ENCODE measurements at regions not wholly inside any gene's neighbourhood (a gene's known extent, or its start where the extent isn't known, plus 50 kb on each side); places are given as distances from the start of the nearest gene placed in this dataset.
"Not testable (repeated sequence)": the region's sequence is repeated elsewhere in the genome, so short reads cannot be mapped to it uniquely, and the experiment has no call there.

- DNase-seq (ENCODE audit: low spot score), result no peak
Measured at GRCh38 chr14:101282418-101282817, 278.9 kb upstream of the DIO3 start.

- DNase-seq (ENCODE audit: low spot score), result no peak
Measured at GRCh38 chr14:101284711-101285110, 276.6 kb upstream of the DIO3 start.

- DNase-seq (ENCODE audit: low spot score), result no peak
Measured at GRCh38 chr14:101286271-101287018, 274.9 kb upstream of the DIO3 start.

GRCh38 chr14:101288436-101289229 lies 272.7 kb upstream of the DIO3 start:
- DNase-seq (ENCODE audit: low spot score), result no peak

- DNase-seq (ENCODE audit: low spot score), result no peak
Measured at GRCh38 chr14:101289230-101289690, 272.0 kb upstream of the DIO3 start.

- DNase-seq (ENCODE audit: low spot score), result no peak
Measured at GRCh38 chr14:101289911-101290310, 271.4 kb upstream of the DIO3 start.

- DNase-seq (ENCODE audit: low spot score), result no peak
Measured at GRCh38 chr14:101290611-101291010, 270.7 kb upstream of the DIO3 start.

GRCh38 chr14:101291390-101291789 lies 269.9 kb upstream of the DIO3 start:
- no peak for DNase-seq (ENCODE audit: low spot score)

GRCh38 chr14:101292448-101292847 lies 268.8 kb upstream of the DIO3 start:
- no peak for DNase-seq (ENCODE audit: low spot score)

- no peak for DNase-seq (ENCODE audit: low spot score)
Measured at GRCh38 chr14:101293605-101294004, 267.7 kb upstream of the DIO3 start.

GRCh38 chr14:101294136-101294535 lies 267.2 kb upstream of the DIO3 start:
- no peak for DNase-seq (ENCODE audit: low spot score)

GRCh38 chr14:101299781-101300180 lies 261.5 kb upstream of the DIO3 start:
- DNase-seq (ENCODE audit: low spot score), result not testable (repeated sequence)

GRCh38 chr14:101301011-101301410 lies 260.3 kb upstream of the DIO3 start:
- DNase-seq (ENCODE audit: low spot score), result no peak

GRCh38 chr14:101307162-101307561 lies 254.1 kb upstream of the DIO3 start:
- DNase-seq (ENCODE audit: low spot score), result not testable (repeated sequence)

GRCh38 chr14:101311186-101311585 lies 250.1 kb upstream of the DIO3 start:
- DNase-seq (ENCODE audit: low spot score), result not testable (repeated sequence)

- DNase-seq (ENCODE audit: low spot score), result no peak
Measured at GRCh38 chr14:101313268-101313667, 248.0 kb upstream of the DIO3 start.

GRCh38 chr14:101315802-101316296 lies 245.4 kb upstream of the DIO3 start:
- no peak for DNase-seq (ENCODE audit: low spot score)

GRCh38 chr14:101318271-101318670 lies 243.0 kb upstream of the DIO3 start:
- DNase-seq (ENCODE audit: low spot score), result no peak

GRCh38 chr14:101320396-101320795 lies 240.9 kb upstream of the DIO3 start:
- DNase-seq (ENCODE audit: low spot score), result no peak

- no peak for DNase-seq (ENCODE audit: low spot score)
Measured at GRCh38 chr14:101322223-101322622, 239.1 kb upstream of the DIO3 start.

- no peak for DNase-seq (ENCODE audit: low spot score)
Measured at GRCh38 chr14:101323111-101323510, 238.2 kb upstream of the DIO3 start.

- not testable (repeated sequence) for DNase-seq (ENCODE audit: low spot score)
Measured at GRCh38 chr14:101323614-101324235, 237.6 kb upstream of the DIO3 start.

GRCh38 chr14:101325319-101325718 lies 236.0 kb upstream of the DIO3 start:
- no peak for DNase-seq (ENCODE audit: low spot score)
